ENCODE measurements at regions not wholly inside any gene's neighbourhood (a gene's known extent, or its start where the extent isn't known, plus 50 kb on each side); places are given as distances from the start of the nearest gene placed in this dataset.

DNA sequence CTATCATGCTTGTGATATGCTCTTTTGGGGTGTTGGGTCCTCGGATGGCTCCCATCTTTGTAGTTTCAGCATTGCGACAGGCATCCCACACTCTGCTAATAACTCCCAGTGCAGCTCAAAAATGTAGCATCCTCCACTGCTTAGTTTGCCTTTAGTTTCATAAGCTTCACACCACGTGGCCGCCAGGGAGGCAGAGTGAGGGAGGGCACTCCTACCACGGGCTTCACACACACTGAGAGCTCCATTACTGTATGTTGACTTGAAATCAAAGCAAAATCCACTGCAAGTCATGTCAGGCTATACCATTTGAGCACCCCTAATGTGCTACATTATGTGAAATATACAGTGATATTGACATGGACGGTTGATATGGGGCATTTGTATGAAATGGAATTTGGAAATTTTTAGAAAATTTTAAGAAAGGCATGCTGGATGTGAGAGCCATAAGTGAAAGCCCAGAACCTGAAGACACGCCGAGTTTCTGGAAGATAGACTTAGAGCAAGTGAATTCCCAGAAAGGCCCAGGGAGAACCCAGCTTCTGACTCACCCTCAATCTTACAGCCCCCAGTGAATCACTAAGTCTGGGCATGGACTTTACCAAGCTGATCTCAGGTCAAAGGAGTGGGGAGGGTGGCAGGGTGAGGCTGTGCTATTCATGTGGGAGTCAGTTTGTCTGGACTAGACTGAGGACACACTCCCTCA, 94.1 kb downstream of the HSPH1 start:
- TF ChIP-seq, protein P1, sequence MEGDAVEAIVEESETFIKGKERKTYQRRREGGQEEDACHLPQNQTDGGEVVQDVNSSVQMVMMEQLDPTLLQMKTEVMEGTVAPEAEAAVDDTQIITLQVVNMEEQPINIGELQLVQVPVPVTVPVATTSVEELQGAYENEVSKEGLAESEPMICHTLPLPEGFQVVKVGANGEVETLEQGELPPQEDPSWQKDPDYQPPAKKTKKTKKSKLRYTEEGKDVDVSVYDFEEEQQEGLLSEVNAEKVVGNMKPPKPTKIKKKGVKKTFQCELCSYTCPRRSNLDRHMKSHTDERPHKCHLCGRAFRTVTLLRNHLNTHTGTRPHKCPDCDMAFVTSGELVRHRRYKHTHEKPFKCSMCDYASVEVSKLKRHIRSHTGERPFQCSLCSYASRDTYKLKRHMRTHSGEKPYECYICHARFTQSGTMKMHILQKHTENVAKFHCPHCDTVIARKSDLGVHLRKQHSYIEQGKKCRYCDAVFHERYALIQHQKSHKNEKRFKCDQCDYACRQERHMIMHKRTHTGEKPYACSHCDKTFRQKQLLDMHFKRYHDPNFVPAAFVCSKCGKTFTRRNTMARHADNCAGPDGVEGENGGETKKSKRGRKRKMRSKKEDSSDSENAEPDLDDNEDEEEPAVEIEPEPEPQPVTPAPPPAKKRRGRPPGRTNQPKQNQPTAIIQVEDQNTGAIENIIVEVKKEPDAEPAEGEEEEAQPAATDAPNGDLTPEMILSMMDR (IDR thresholded peaks at IDR 0.05) = no peak
- no peak for TF ChIP-seq POLR2A (IDR thresholded peaks at IDR 0.05)

All from testis (tissue), 2 donors.